ENCODE measurements at regions not wholly inside any gene's neighbourhood (a gene's known extent, or its start where the extent isn't known, plus 50 kb on each side); places are given as distances from the start of the nearest gene placed in this dataset.

DNA sequence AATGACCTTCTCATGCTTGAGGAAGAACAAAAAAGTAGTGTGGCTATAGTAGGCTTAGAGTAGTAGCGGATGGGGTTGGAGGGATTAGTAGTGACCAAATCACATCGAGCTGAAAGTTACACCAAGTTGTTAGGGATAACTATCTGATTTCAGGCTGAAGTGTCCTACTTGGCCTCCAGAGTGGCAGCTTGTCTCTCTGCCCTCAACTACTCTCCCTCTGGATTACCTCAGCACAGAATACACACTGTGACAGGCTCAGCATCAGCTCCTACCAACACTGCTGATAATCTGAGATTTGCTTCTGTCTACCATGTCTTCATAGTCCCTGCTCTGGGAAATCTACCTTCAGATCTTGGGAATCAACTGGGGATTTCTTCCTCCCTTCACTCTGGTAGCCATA, 714.6 kb upstream of the GRAMD2B start:
- DNase-seq (ENCODE audit: low read depth) = no peak
- no peak overlapping the region for H3K4me3 ChIP-seq (ENCODE audit: low read depth, low read length)
- TF ChIP-seq, protein P1, sequence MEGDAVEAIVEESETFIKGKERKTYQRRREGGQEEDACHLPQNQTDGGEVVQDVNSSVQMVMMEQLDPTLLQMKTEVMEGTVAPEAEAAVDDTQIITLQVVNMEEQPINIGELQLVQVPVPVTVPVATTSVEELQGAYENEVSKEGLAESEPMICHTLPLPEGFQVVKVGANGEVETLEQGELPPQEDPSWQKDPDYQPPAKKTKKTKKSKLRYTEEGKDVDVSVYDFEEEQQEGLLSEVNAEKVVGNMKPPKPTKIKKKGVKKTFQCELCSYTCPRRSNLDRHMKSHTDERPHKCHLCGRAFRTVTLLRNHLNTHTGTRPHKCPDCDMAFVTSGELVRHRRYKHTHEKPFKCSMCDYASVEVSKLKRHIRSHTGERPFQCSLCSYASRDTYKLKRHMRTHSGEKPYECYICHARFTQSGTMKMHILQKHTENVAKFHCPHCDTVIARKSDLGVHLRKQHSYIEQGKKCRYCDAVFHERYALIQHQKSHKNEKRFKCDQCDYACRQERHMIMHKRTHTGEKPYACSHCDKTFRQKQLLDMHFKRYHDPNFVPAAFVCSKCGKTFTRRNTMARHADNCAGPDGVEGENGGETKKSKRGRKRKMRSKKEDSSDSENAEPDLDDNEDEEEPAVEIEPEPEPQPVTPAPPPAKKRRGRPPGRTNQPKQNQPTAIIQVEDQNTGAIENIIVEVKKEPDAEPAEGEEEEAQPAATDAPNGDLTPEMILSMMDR (IDR thresholded peaks at IDR 0.05; ENCODE audit: control insufficient read depth, extremely low read depth, insufficient read depth) = no peak

DNA sequence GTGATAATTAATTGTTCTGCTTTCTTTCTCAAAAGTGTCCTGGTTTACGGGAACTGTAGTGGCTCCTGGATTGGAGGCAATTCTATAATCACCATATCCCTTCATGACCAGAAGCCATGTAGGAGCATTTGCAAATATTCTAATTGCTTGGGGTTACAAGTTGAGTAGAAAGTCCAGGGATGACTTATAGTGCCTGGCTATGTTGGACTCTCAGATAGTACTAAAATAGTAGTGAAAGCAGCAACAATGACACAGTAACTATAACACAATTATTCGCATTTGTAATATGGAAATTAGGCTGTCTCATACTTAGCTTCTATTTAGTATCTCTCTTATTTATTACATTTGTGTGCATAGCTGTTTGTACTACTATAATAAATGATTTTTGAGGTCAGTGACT, 712.5 kb upstream of the GRAMD2B start:
- no peak overlapping the region for H3K4me3 ChIP-seq (ENCODE audit: low read depth, low read length)
- no peak for DNase-seq (ENCODE audit: low read depth)
- TF ChIP-seq, protein P1 (IDR thresholded peaks at IDR 0.05; ENCODE audit: control insufficient read depth, extremely low read depth, insufficient read depth) = no peak

DNA sequence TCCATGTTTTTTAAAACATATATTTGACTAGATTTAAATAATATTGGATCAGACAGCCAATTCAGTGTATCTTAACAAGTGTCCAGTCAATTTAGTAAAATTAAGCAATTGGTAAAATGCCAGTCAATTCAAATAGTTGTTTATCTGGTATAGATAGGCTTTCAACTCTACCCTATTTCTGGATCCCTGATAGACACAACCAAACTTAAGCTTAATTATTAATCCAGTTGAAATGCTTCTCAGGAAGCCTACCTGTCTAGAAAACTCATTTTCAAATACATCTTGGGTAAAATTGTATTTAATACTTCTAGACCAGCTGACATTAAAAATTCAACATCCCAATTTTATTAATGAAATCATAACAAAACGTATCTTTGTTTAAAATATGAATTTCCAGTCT, 710.8 kb upstream of the GRAMD2B start:
- TF ChIP-seq, protein P1 (IDR thresholded peaks at IDR 0.05; ENCODE audit: control insufficient read depth, extremely low read depth, insufficient read depth) = no peak

DNA sequence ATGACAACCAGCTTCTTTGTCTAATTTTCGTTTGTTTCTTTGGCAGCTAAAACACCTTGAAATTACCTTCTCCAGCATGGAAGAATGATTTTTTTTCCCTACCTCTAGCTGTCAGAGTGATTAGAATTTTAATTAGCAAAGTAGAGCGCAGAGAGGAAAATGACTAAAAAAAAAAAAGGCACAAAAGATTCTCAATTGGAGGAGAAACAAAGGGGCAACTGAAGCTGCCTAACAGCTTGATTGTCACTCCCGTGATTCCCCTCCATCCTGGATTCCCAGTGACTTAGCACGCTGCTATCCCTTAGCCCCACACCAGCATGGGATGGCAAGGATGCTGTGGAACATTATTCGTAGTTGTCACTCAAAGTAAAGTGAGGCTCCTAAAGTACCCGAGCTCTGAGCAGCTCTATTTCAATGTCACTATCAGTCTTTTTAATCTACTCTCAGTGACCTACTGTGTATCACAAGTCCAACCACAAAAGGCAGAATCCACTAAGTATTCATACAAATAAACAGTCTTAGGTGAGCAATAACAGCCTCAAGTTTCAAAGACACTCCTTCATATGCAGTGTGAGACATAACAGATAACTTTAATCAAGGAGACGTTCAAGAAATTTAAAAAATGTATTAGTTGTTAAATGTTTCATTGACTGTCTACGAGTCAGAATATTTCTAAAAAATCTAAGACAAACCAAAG, 710.0 kb upstream of the GRAMD2B start:
- TF ChIP-seq, protein P1 (IDR thresholded peaks at IDR 0.05; ENCODE audit: control insufficient read depth, extremely low read depth, insufficient read depth) = no peak
- no peak for DNase-seq (ENCODE audit: low read depth)
- H3K4me3 ChIP-seq (ENCODE audit: low read depth, low read length) = no peak overlapping the region

More for the DNA sequence above, 710.8 kb upstream of the GRAMD2B start:
- H3K4me3 ChIP-seq (ENCODE audit: low read depth, low read length) = no peak overlapping the region
- DNase-seq (ENCODE audit: low read depth) = no peak

DNA sequence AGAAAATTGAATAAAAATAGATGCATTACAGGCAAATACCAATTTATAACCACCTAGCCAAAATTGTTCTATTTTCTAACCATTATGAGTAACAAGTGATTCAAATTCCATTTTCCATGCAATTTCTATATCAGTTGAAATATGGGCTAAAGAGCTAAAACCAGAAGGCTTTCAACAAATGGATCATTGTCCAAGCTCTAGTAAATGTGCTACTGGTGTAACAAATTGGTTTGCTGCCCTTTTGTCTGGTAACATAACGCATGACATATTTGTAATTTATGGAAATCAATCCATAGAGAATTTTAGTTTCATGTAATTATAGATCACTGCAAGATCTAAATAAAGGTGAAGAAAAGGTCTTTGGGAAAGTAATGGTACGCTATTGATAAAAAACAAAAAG, 708.0 kb upstream of the GRAMD2B start:
- no peak overlapping the region for H3K4me3 ChIP-seq (ENCODE audit: low read depth, low read length)
- TF ChIP-seq, protein P1 (IDR thresholded peaks at IDR 0.05; ENCODE audit: control insufficient read depth, extremely low read depth, insufficient read depth) = no peak
- no peak for DNase-seq (ENCODE audit: low read depth)

DNA sequence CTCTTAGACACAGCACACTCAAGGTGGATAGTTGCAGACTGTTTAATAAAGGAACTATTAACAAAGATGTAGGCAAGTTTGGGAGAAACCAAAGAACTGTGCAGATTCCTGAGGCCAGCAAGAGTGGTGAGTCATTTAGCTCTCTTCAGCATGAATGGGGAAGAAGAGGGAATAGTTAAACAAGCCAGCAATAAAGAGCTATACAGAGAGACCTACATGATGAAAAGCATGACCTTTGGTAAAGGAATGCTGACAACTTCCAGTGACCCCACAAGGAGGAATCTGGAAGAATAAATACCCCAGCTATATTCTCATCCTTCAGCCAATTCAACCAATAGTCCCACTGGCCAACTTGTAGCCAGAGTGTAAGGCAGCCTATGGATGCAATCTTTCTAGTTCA, 706.0 kb upstream of the GRAMD2B start:
- DNase-seq (ENCODE audit: low read depth) = no peak
- H3K4me3 ChIP-seq (ENCODE audit: low read depth, low read length) = no peak overlapping the region
- TF ChIP-seq, protein P1 (IDR thresholded peaks at IDR 0.05; ENCODE audit: control insufficient read depth, extremely low read depth, insufficient read depth) = no peak

Measured in LNCaP clone FGC (cell line).